ENCODE measurements at regions not wholly inside any gene's neighbourhood (a gene's known extent, or its start where the extent isn't known, plus 50 kb on each side); places are given as distances from the start of the nearest gene placed in this dataset.
"Not testable (repeated sequence)": the region's sequence is repeated elsewhere in the genome, so short reads cannot be mapped to it uniquely, and the experiment has no call there.

- DNase-seq (ENCODE audit: low spot score) = no peak
Measured at GRCh38 chr22:49721211-49721763, 106.4 kb downstream of the BRD1 start.

GRCh38 chr22:49720279-49720959 lies 107.3 kb downstream of the BRD1 start:
- no peak for DNase-seq (ENCODE audit: low spot score)

- no peak for DNase-seq (ENCODE audit: low spot score)
Measured at GRCh38 chr22:49719046-49719445, 108.6 kb downstream of the BRD1 start.

- no peak for DNase-seq (ENCODE audit: low spot score)
Measured at GRCh38 chr22:49718396-49718795, 109.3 kb downstream of the BRD1 start.

- DNase-seq (ENCODE audit: low spot score) = no peak
Measured at GRCh38 chr22:49717322-49717919, 110.3 kb downstream of the BRD1 start.

GRCh38 chr22:49716441-49716840 lies 111.2 kb downstream of the BRD1 start:
- DNase-seq (ENCODE audit: low spot score) = no peak

- no peak for DNase-seq (ENCODE audit: low spot score)
Measured at GRCh38 chr22:49715450-49715849, 112.2 kb downstream of the BRD1 start.

- no peak for DNase-seq (ENCODE audit: low spot score)
Measured at GRCh38 chr22:49713003-49713402, 114.7 kb downstream of the BRD1 start.

- DNase-seq (ENCODE audit: low spot score) = no peak
Measured at GRCh38 chr22:49712195-49712791, 115.4 kb downstream of the BRD1 start.

- DNase-seq (ENCODE audit: low spot score) = no peak
Measured at GRCh38 chr22:49710746-49711145, 116.9 kb downstream of the BRD1 start.

- no peak for DNase-seq (ENCODE audit: low spot score)
Measured at GRCh38 chr22:49709464-49709863, 118.2 kb downstream of the BRD1 start.

GRCh38 chr22:49705972-49706352 lies 121.7 kb downstream of the BRD1 start:
- no peak for DNase-seq (ENCODE audit: low spot score)

- DNase-seq (ENCODE audit: low spot score) = no peak
Measured at GRCh38 chr22:49705216-49705971, 122.3 kb downstream of the BRD1 start.

GRCh38 chr22:49704345-49705215 lies 123.1 kb downstream of the BRD1 start:
- no peak for DNase-seq (ENCODE audit: low spot score)

- DNase-seq (ENCODE audit: low spot score) = no peak
Measured at GRCh38 chr22:49703990-49704344, 123.7 kb downstream of the BRD1 start.

GRCh38 chr22:49703505-49703904 lies 124.2 kb downstream of the BRD1 start:
- DNase-seq (ENCODE audit: low spot score) = no peak

- DNase-seq (ENCODE audit: low spot score) = no peak
Measured at GRCh38 chr22:49702068-49702397, 125.6 kb downstream of the BRD1 start.

GRCh38 chr22:49701380-49702067 lies 126.1 kb downstream of the BRD1 start:
- no peak for DNase-seq (ENCODE audit: low spot score)

GRCh38 chr22:49699928-49700498 lies 127.7 kb downstream of the BRD1 start:
- no peak for DNase-seq (ENCODE audit: low spot score)

GRCh38 chr22:49699476-49699875 lies 128.2 kb downstream of the BRD1 start:
- DNase-seq (ENCODE audit: low spot score) = no peak

- not testable (repeated sequence) for DNase-seq (ENCODE audit: low spot score)
Measured at GRCh38 chr22:49698616-49699015, 129.1 kb downstream of the BRD1 start.

Measured in CD4-positive, alpha-beta T cell treated with Interleukin-2 at 100 ng/mL for 4 hours (primary cell).